Smooth muscle cell (in vitro differentiated cells): ENCODE measurements at regions not wholly inside any gene's neighbourhood (a gene's known extent, or its start where the extent isn't known, plus 50 kb on each side); places are given as distances from the start of the nearest gene placed in this dataset.

Source experiments
- DNase-seq: peaks from one replicate; lab custom pipeline; 2025; ENCODE audit not compliant: unreplicated experiment; lab: John Stamatoyannopoulos, UW
- H2AFZ ChIP-seq: fragments of 200-600 bp; sonication (generic); 2 replicates; pipeline ENCODE4 v1.6.0; 2016; ENCODE audit warnings: antibody characterized with exemption, low read depth, mild to moderate bottlenecking
- H3F3A ChIP-seq: fragments of 200-600 bp; sonication (generic); 2 replicates; pipeline ENCODE4 v1.6.0; 2017; ENCODE audit warnings: antibody characterized with exemption, low read depth
- H3K27ac ChIP-seq: fragments of 200-600 bp; sonication (generic); 2 replicates; pipeline ENCODE4 v1.5.1; 2016; ENCODE audit warnings: low read depth, mild to moderate bottlenecking
- H3K27me3 ChIP-seq: fragments of 200-600 bp; sonication (generic); 2 replicates; pipeline ENCODE4 v1.6.1; 2016; ENCODE audit warnings: low read depth, mild to moderate bottlenecking
- H3K36me3 ChIP-seq: fragments of 200-600 bp; sonication (generic); 2 replicates; pipeline ENCODE4 v1.5.1; 2016; ENCODE audit warnings: low read depth
- H3K4me1 ChIP-seq: fragments of 200-600 bp; sonication (generic); 2 replicates; pipeline ENCODE4 v1.5.1; 2016; ENCODE audit warnings: low read depth
- H3K4me2 ChIP-seq: fragments of 200-600 bp; sonication (generic); 2 replicates; pipeline ENCODE4 v1.6.0; 2016; ENCODE audit warnings: mild to moderate bottlenecking
- H3K4me3 ChIP-seq: fragments of 200-600 bp; sonication (generic); 2 replicates; pipeline ENCODE4 v1.5.1; 2016; ENCODE audit warnings: mild to moderate bottlenecking
- H3K79me2 ChIP-seq: fragments of 200-600 bp; sonication (generic); 2 replicates; pipeline ENCODE4 v1.6.0; 2016; ENCODE audit warnings: low read depth, mild to moderate bottlenecking
- H3K9ac ChIP-seq: fragments of 200-600 bp; sonication (generic); 2 replicates; pipeline ENCODE4 v1.6.0; 2016; ENCODE audit warnings: low read depth
- H3K9me3 ChIP-seq: fragments of 200-600 bp; sonication (generic); replicated peaks from 2 replicates; pipeline ENCODE4 v1.5.1; 2016; ENCODE audit warnings: low read depth
- H4K20me1 ChIP-seq: fragments of 200-600 bp; sonication (generic); 2 replicates; pipeline ENCODE4 v1.6.0; 2016; ENCODE audit warnings: low read depth
- WGBS: methylation state at CpG from one replicate; pipeline ENCODE4 v1.1.7; 2016; ENCODE audit warnings: low lambda C conversion rate; 5-methylcytosine and 5-hydroxymethylcytosine counted together
- TF ChIP-seq, protein P1 (sequence below): fragments of 200-600 bp; sonication (generic); IDR thresholded peaks from 2 replicates; pipeline ENCODE4 v1.5.1; 2017; ENCODE audit warnings: borderline replicate concordance, mild to moderate bottlenecking, antibody characterized with exemption; ENCODE audit not compliant: insufficient read depth, poor library complexity, severe bottlenecking

DNA sequence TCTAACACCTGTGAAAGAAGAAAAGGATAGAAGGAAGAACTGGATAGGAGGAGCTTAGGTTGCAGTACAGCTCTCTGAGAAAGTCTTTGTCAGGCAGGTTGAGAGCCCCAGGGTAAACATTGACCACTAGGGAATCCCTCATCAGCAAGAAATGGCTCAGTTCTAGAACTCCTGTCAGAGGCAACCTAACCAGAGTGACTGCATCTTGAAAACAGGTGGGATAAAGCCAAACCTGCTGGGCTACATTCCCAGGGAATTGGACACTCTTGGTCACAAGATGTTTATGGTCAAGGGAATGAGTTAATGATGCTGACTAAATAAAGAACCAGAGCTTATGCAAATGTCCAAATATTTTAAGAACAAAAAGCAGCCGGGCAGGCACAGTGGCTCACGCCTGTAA lies 108.3 kb upstream of the MED14 start:
- no peak overlapping the region for H3K9ac ChIP-seq
- H3K4me2 ChIP-seq: no peak overlapping the region
- H3K4me1 ChIP-seq: peaks cover 19% of the 10 kb centered on the region
- H3K79me2 ChIP-seq: no peaks in the 10 kb centered on the region
- H3K9me3 ChIP-seq: peaks cover 4% of the 10 kb centered on the region
- no peaks in the 10 kb centered on the region for H3K36me3 ChIP-seq
- WGBS: 95% methylated on average over 2 of the region's 2 CpGs
- TF ChIP-seq, protein P1, sequence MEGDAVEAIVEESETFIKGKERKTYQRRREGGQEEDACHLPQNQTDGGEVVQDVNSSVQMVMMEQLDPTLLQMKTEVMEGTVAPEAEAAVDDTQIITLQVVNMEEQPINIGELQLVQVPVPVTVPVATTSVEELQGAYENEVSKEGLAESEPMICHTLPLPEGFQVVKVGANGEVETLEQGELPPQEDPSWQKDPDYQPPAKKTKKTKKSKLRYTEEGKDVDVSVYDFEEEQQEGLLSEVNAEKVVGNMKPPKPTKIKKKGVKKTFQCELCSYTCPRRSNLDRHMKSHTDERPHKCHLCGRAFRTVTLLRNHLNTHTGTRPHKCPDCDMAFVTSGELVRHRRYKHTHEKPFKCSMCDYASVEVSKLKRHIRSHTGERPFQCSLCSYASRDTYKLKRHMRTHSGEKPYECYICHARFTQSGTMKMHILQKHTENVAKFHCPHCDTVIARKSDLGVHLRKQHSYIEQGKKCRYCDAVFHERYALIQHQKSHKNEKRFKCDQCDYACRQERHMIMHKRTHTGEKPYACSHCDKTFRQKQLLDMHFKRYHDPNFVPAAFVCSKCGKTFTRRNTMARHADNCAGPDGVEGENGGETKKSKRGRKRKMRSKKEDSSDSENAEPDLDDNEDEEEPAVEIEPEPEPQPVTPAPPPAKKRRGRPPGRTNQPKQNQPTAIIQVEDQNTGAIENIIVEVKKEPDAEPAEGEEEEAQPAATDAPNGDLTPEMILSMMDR: no peak
- H4K20me1 ChIP-seq: no peaks in the 10 kb centered on the region
- peak overlapping the region; percentile 87 for H3K27ac ChIP-seq
- no peak for DNase-seq
- no peaks in the 10 kb centered on the region for H3K27me3 ChIP-seq
- H3F3A ChIP-seq: no peaks in the 10 kb centered on the region
- H3K4me3 ChIP-seq: no peak overlapping the region
- no peak overlapping the region for H2AFZ ChIP-seq

DNA sequence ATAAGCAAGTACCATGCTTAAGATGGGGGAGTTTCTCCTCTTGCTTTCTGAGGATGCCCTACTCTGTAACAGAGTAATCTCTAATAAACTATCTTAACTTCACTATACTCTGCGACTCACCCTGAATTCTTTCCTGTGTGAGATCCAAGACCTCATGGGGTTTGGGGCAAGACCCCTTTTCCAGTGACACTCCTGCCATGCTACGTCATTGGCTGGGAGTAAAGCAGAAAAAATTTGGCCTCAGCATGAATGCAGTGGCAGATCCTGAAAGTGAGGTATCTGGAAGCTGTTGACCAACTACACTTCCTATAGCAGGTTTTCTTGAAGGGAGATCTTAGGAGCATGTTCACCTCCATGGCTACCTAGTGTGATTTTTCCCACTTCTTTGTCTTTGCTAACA lies 109.1 kb upstream of the MED14 start:
- Histone ChIP-seq H3K27ac (peak overlapping the region; percentile 87), H3K4me1 (peaks cover 19% of the 10 kb centered on the region), H2AFZ (peak overlapping the region; percentile 59), H4K20me1 (no peaks in the 10 kb centered on the region), H3K79me2 (no peaks in the 10 kb centered on the region), H3K4me3 (no peak overlapping the region), H3K9me3 (no peaks in the 10 kb centered on the region), H3K9ac (no peak overlapping the region), H3K36me3 (no peaks in the 10 kb centered on the region), H3K27me3 (no peaks in the 10 kb centered on the region), H3F3A (no peaks in the 10 kb centered on the region), H3K4me2 (peak overlapping the region; percentile 70)
- WGBS: 67% methylated on average over 2 of the region's 2 CpGs
- TF ChIP-seq, protein P1: no peak
- no peak for DNase-seq

DNA sequence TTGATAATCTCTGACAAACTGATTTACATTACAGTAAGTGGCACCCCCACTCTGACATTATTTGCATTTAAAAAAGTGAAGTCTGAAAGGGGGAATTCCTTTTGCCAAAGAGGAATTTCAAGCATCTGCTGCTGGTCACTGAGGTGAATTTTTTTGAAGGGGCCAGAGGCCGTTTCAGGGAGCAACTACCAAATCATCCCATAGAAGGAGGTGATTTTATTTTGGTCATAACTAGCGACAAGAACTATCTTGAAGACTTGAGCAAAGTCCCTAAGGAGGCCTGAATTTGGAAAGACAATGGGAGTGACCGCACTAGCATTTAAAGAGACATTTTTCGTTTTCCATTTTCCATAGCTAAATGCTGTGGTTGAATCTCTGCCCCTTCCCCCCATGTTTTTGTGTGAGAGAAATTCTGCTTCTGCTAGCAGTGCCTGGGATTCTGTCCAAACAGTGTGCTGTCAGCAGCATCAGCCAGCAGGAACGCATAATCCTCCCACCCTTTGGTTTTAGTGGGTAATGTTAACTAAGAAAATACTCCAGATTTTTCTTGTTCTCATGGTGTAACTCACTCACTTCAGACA lies 110.1 kb upstream of the MED14 start:
- DNase-seq: no peak
- no peaks in the 10 kb centered on the region for H4K20me1 ChIP-seq
- WGBS: 13% methylated on average over 5 of the region's 5 CpGs
- no peaks in the 10 kb centered on the region for H3K9me3 ChIP-seq
- H3K4me1 ChIP-seq: peaks cover 19% of the 10 kb centered on the region
- peak overlapping the region; percentile 70 for H3K4me2 ChIP-seq
- peak overlapping the region; percentile 63 for H3K9ac ChIP-seq
- H2AFZ ChIP-seq: peak overlapping the region; percentile 59
- no peaks in the 10 kb centered on the region for H3F3A ChIP-seq
- no peaks in the 10 kb centered on the region for H3K36me3 ChIP-seq
- TF ChIP-seq, protein P1: no peak
- H3K27ac ChIP-seq: peak overlapping the region; percentile 87
- H3K27me3 ChIP-seq: no peaks in the 10 kb centered on the region
- peak overlapping the region; percentile 15 for H3K4me3 ChIP-seq
- H3K79me2 ChIP-seq: no peaks in the 10 kb centered on the region
